ENCODE measurements at regions not wholly inside any gene's neighbourhood (a gene's known extent, or its start where the extent isn't known, plus 50 kb on each side); places are given as distances from the start of the nearest gene placed in this dataset.

DNA sequence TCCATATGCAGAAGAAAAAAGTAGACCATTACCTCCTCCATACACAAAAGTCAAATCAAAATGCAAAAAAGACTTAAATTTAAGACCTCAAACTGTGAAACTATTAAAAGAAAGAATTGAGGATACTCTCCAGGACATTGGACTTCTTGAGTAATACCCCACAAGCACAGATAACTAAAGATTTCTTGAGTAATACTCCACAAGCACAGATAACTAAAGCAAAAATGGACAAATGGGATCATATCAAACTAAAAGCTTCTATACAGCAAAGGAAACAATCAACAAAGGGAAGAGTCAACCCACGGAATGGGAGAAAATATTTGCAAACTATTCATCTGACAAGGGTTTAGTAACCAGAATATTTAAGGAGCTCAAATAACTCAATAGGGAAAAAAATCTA is 427.9 kb downstream of the CCDC91 start:
- Histone ChIP-seq H3K36me3 (ENCODE audit: insufficient read depth, low read length, poor library complexity, severe bottlenecking) (no peaks in the 10 kb centered on the region), H3K4me3 (ENCODE audit: low read depth, low read length, poor library complexity, severe bottlenecking) (no peak overlapping the region), H3K27me3 (replicated peaks; ENCODE audit: insufficient read depth, low read depth, low read length, poor library complexity) (no peaks in the 10 kb centered on the region), H3K27ac (ENCODE audit: low read depth, low read length, poor library complexity, severe bottlenecking) (no peak overlapping the region), H3K9me3 (ENCODE audit: low read depth, low read length, poor library complexity, severe bottlenecking) (no peaks in the 10 kb centered on the region), H3K4me1 (ENCODE audit: insufficient read depth, low read length, poor library complexity, severe bottlenecking) (no peaks in the 10 kb centered on the region)
- CTCF ChIA-PET: no interaction called here
- intact Hi-C loops (cut with micrococcal nuclease; ENCODE audit: unreplicated experiment): no loop called here
- POLR2A ChIA-PET (ENCODE audit: low non-redundant PET): no interaction called here
- no peak for DNase-seq (ENCODE audit: low spot score)
- BruUV-seq (replicated peaks): no TSS peak
- TF ChIP-seq EZH2 (IDR thresholded peaks at IDR 0.05; ENCODE audit: borderline replicate concordance, low read depth, low read length, poor library complexity, severe bottlenecking): no peak
- TF ChIP-seq, protein P1, sequence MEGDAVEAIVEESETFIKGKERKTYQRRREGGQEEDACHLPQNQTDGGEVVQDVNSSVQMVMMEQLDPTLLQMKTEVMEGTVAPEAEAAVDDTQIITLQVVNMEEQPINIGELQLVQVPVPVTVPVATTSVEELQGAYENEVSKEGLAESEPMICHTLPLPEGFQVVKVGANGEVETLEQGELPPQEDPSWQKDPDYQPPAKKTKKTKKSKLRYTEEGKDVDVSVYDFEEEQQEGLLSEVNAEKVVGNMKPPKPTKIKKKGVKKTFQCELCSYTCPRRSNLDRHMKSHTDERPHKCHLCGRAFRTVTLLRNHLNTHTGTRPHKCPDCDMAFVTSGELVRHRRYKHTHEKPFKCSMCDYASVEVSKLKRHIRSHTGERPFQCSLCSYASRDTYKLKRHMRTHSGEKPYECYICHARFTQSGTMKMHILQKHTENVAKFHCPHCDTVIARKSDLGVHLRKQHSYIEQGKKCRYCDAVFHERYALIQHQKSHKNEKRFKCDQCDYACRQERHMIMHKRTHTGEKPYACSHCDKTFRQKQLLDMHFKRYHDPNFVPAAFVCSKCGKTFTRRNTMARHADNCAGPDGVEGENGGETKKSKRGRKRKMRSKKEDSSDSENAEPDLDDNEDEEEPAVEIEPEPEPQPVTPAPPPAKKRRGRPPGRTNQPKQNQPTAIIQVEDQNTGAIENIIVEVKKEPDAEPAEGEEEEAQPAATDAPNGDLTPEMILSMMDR (conservative IDR thresholded peaks at IDR 0.05; ENCODE audit: low read depth, low read length): no peak

DNA sequence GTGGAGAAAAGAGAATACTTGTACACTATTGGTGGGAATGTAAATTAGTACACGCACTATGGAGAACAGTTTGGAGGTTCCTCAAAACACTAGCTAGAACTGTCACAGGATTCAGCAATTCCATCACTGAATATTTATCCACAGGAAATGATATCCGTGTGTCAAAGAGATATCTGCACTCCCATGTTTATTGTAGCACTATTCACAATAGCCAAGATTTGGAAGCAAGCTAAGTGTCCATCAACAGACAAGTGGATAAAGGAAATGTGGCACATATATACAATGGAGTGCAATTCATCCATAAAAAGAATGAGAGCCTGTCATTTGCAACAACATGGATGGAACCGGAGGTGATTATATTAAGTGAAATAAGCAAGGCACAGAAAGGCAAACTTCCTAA is 428.5 kb downstream of the CCDC91 start:
- no TSS peak for BruUV-seq (replicated peaks)
- intact Hi-C loops (cut with micrococcal nuclease; ENCODE audit: unreplicated experiment): no loop called here
- Histone ChIP-seq H3K27me3 (replicated peaks; ENCODE audit: insufficient read depth, low read depth, low read length, poor library complexity) (no peaks in the 10 kb centered on the region), H3K27ac (ENCODE audit: low read depth, low read length, poor library complexity, severe bottlenecking) (no peak overlapping the region), H3K4me1 (ENCODE audit: insufficient read depth, low read length, poor library complexity, severe bottlenecking) (no peaks in the 10 kb centered on the region), H3K4me3 (ENCODE audit: low read depth, low read length, poor library complexity, severe bottlenecking) (no peak overlapping the region), H3K9me3 (ENCODE audit: low read depth, low read length, poor library complexity, severe bottlenecking) (no peaks in the 10 kb centered on the region), H3K36me3 (ENCODE audit: insufficient read depth, low read length, poor library complexity, severe bottlenecking) (no peaks in the 10 kb centered on the region)
- ChIA-PET POLR2A (ENCODE audit: low non-redundant PET) (no interaction called here), CTCF (no interaction called here)
- no peak for TF ChIP-seq EZH2 (IDR thresholded peaks at IDR 0.05; ENCODE audit: borderline replicate concordance, low read depth, low read length, poor library complexity, severe bottlenecking)
- DNase-seq (ENCODE audit: low spot score): no peak

DNA sequence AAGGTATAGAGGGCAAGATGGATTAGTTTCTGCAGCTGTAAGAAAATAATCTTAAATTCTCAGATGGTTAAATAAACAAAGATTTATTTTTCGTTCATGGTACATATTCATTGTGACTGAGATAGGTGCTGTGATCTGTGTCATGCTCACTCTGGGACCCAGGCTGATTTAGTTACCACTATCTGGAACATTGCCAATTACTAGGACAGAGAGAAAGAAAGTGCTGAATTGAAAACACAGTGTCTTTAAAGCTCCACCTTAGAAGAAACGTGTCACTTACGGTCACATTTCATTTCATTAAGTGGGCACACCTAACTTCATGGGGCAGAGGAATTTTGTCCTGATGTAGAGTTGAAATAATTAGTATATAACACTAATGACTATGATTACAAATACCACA is 430.0 kb downstream of the CCDC91 start:
- Histone ChIP-seq H3K4me1 (ENCODE audit: insufficient read depth, low read length, poor library complexity, severe bottlenecking) (no peaks in the 10 kb centered on the region), H3K27me3 (replicated peaks; ENCODE audit: insufficient read depth, low read depth, low read length, poor library complexity) (no peaks in the 10 kb centered on the region), H3K9me3 (ENCODE audit: low read depth, low read length, poor library complexity, severe bottlenecking) (no peaks in the 10 kb centered on the region), H3K4me3 (ENCODE audit: low read depth, low read length, poor library complexity, severe bottlenecking) (no peak overlapping the region), H3K27ac (ENCODE audit: low read depth, low read length, poor library complexity, severe bottlenecking) (no peak overlapping the region), H3K36me3 (ENCODE audit: insufficient read depth, low read length, poor library complexity, severe bottlenecking) (no peaks in the 10 kb centered on the region)
- no TSS peak for BruUV-seq (replicated peaks)
- ChIA-PET POLR2A (ENCODE audit: low non-redundant PET) (no interaction called here), CTCF (no interaction called here)
- no peak for DNase-seq (ENCODE audit: low spot score)
- TF ChIP-seq, protein P1 (conservative IDR thresholded peaks at IDR 0.05; ENCODE audit: low read depth, low read length): no peak
- no peak for TF ChIP-seq EZH2 (IDR thresholded peaks at IDR 0.05; ENCODE audit: borderline replicate concordance, low read depth, low read length, poor library complexity, severe bottlenecking)
- intact Hi-C loops (cut with micrococcal nuclease; ENCODE audit: unreplicated experiment): no loop called here

DNA sequence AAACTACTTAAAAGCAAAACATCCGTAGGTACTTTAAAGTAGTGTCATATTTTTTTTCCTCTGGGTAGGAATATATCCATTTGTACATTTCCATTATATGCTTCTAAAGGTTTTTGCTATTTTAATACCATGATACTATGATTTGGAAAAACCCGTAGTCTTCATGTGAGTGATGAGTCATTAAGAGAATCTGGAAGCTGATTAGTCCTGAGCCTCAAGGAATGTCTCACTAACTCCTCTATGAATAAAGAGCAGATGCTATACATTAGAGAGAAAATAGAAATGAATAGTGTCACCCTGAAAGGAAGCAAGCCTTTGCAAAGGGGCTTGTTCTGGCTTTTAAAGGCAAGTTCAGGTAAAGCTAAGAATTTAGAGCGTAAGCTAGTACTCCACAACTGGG is 432.1 kb downstream of the CCDC91 start:
- no TSS peak for BruUV-seq (replicated peaks)
- POLR2A ChIA-PET (ENCODE audit: low non-redundant PET): no interaction called here
- TF ChIP-seq, protein P1 (conservative IDR thresholded peaks at IDR 0.05; ENCODE audit: low read depth, low read length): no peak
- TF ChIP-seq EZH2 (IDR thresholded peaks at IDR 0.05; ENCODE audit: borderline replicate concordance, low read depth, low read length, poor library complexity, severe bottlenecking): no peak
- Histone ChIP-seq H3K9me3 (ENCODE audit: low read depth, low read length, poor library complexity, severe bottlenecking) (no peaks in the 10 kb centered on the region), H3K4me1 (ENCODE audit: insufficient read depth, low read length, poor library complexity, severe bottlenecking) (no peaks in the 10 kb centered on the region), H3K36me3 (ENCODE audit: insufficient read depth, low read length, poor library complexity, severe bottlenecking) (no peaks in the 10 kb centered on the region), H3K27ac (ENCODE audit: low read depth, low read length, poor library complexity, severe bottlenecking) (no peak overlapping the region), H3K4me3 (ENCODE audit: low read depth, low read length, poor library complexity, severe bottlenecking) (no peak overlapping the region), H3K27me3 (replicated peaks; ENCODE audit: insufficient read depth, low read depth, low read length, poor library complexity) (no peaks in the 10 kb centered on the region)
- intact Hi-C loops (cut with micrococcal nuclease; ENCODE audit: unreplicated experiment): no loop called here
- CTCF ChIA-PET: no interaction called here
- DNase-seq (ENCODE audit: low spot score): peak; percentile 9
